ENCODE measurements at regions not wholly inside any gene's neighbourhood (a gene's known extent, or its start where the extent isn't known, plus 50 kb on each side); places are given as distances from the start of the nearest gene placed in this dataset.

- TF ChIP-seq CTCF (conservative IDR thresholded peaks at IDR 0.05; ENCODE audit: low read depth, low read length) (no peak), SMC3 (IDR thresholded peaks at IDR 0.05; ENCODE audit: low read depth, low read length) (no peak), POLR2A (IDR thresholded peaks at IDR 0.05; ENCODE audit: low read depth, low read length) (no peak), CEBPB (IDR thresholded peaks at IDR 0.05; ENCODE audit: low read depth, low read length) (no peak), RCOR1 (IDR thresholded peaks at IDR 0.05; ENCODE audit: insufficient replicate concordance, low read length) (no peak), USF2 (IDR thresholded peaks at IDR 0.05; ENCODE audit: low read depth, low read length) (no peak), NFE2L2 (IDR thresholded peaks at IDR 0.05; ENCODE audit: low read depth, low read length) (no peak), RAD21 (IDR thresholded peaks at IDR 0.05; ENCODE audit: low read length) (no peak), FOS (IDR thresholded peaks at IDR 0.05; ENCODE audit: low read depth, low read length) (no peak), MAZ (IDR thresholded peaks at IDR 0.05; ENCODE audit: borderline replicate concordance, low read depth, low read length) (no peak)
These were observed 93.7 kb downstream of the PRR15 start for GRCh38 chr7:29657288-29657687.
